ENCODE measurements at regions not wholly inside any gene's neighbourhood (a gene's known extent, or its start where the extent isn't known, plus 50 kb on each side); places are given as distances from the start of the nearest gene placed in this dataset.

GRCh38 chr14:71354142-71354541 is 446.9 kb downstream of the PCNX1 start:
- TF ChIP-seq CTCF (IDR thresholded peaks at IDR 0.05): no peak
- TF ChIP-seq POLR2A (IDR thresholded peaks at IDR 0.05): no peak
